LHCN-M2 (cell line): ENCODE measurements at regions not wholly inside any gene's neighbourhood (a gene's known extent, or its start where the extent isn't known, plus 50 kb on each side); places are given as distances from the start of the nearest gene placed in this dataset.

Experiments used
- DNase-seq: peaks from one replicate; pipeline ENCODE4 v3.0.0-alpha.2; 2012; ENCODE audit warnings: low read depth

DNA sequence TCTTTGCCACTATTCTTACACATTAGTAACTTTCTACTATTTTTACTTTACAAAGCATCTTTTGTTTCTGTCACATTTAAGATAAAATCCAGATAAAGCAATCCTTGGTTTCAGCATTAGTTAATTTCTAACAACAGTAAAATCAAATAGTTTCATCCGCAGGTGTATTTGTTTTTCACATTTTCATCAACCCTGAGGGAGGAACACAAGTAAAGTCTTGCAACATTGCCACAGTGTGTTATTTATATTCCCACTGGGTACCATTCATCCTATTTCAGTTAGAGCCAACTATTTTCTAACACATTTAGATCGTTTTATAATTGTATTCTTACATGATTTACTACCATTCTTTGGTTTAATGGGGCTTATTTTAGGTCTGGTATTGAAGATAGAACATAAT is 908.7 kb upstream of the CITED2 start:
- DNase-seq: no peak

DNA sequence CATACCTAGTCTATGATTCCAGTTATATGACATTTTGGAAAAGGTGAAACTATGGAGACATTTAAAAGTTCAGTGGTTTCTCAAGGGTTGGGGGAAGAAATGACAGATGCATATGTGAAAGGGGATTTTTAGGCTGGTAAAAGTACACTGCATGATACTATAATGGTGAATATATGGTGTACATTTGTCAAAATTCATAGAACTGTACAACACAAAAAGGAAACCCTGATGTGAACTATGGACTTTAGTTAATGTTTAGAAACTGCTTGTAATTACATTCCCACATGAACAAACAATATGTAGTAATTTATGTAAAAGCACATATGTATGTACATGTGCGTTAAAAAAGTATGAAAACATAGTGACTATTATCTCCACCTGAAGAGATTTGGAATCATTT is 907.3 kb upstream of the CITED2 start:
- no peak for DNase-seq

DNA sequence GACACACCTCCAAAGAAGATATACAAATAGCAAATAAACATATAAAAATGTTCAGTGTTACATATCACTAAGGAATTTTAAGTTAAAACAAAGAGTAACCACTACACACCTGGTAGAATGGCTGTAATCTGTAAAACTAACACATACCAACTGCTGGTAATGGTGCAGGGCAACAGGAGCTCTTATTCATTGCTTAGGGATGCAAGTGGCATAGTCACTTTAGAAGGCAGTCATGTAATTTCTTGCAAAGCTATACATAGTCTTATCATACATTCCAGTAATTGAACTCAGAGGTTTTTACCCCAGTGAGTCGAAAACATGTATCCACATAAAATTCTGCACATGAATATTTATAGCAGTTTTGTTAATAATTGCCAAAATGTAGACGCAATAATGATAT is 906.8 kb upstream of the CITED2 start:
- no peak for DNase-seq

GRCh38 chr6:140276719-140277118 is 902.3 kb upstream of the CITED2 start:
- DNase-seq: no peak

DNA sequence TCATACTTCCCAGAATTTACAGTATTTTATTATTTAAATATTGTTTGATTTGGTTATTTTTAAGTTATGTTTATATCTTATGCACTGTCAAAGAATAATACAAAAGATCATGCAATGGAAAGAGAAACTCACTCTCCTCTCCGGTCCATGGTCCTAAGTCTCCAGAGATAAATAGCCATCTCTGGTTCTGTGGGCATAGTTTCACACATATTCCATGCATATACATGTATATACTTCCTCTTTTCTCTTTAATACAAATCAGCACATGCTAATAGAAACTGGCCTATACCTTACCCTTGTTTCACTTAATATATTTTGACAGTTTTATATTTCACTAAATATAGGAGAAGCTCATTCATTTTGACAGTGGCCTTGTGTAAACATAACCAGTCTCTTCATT is 901.7 kb upstream of the CITED2 start:
- no peak for DNase-seq

DNA sequence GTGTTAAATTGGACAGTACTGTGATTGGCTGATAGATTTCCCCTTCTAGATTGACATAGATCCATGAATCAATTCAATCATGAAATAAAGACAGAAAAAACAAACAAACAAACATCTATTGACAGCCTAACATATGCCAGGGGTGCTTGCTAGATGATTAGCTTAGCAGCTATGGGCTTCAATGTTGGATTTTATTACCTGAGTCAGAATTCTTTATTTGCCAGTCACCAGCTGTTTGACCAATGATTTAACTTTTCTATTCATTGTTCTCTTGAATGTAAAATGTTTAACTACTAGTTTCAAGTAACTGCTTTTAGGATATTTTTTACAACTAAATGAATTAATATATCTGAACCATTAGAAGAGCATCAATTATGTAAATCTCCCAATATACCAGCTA is 901.3 kb upstream of the CITED2 start:
- peak; percentile 37 for DNase-seq

GRCh38 chr6:140274548-140274947 is 900.1 kb upstream of the CITED2 start:
- DNase-seq: no peak

DNA sequence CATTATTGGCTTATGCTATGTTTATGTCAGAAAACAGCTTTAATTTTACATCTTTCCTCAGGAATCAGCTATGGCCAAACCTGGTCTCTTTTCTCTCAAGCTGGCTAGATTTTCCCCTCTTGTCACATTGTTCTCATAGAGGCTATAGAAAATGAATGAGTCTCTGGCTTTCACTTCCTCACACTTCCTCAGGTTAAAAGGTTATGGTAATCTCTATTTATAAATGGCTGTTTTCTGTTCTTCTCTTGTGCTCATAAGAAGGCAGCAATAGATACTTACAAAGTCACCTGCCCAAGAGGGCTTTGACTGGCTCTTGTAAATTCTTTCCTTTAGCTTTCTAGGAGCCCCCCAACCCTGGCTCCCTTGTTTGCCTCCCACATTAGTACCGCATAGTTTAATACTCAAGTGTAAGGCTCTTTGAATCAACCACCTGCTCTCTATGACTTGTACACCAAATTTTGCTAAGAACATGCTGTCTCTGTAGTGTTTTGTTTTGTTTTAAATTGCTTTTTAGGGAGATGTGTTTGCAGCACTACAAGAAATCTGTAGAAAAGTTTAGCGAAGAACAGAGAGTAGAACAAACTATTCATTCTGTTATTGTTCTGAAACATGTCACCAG is 897.4 kb upstream of the CITED2 start:
- DNase-seq: no peak

DNA sequence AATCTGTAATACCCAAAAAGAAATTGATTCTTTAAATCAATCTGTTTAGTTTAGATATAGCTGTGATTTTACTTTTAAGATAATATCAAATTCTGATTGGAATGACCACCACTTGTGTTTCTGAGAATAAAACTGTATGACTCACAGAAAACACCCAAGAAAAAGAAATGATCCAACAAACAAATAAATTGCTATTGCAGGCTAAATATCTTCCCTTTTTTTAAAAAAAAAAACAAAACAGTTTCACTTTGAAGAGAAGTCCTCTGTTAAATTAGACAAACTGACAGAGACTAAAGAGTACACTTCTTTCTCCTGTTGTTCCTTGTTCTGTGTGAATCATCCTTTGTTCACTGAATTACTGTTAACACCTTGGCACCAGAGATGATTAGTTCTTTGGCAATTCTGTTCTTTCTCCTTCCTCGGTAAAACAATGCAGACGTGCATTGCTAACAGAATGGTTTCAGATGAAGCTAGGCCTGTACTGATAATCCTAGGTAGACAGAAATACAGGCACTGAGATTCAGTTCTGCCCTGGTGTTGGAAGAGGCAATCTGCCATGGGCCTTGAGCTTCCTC is 895.2 kb upstream of the CITED2 start:
- peak; percentile 45 for DNase-seq

DNA sequence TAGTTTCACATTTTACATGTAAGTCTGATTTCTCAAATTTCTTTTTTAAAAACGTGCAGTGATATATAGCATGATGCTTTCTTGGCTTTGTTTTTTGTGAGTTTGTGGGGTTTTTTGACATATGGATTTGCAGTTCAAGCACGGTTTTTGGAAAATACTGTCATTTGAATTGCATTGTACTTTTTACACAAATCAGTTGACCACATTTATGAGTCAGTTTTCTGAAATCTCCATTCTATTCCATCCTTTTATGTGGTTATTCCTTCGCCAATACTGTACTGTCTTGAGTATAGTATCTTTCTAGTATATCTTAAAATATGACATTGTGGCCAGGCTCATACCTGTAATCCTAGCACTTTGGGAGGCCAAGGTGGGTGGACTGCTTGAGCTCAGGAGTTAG is 890.0 kb upstream of the CITED2 start:
- peak; percentile 52 for DNase-seq

- DNase-seq: peak; percentile 33
Observed at GRCh38 chr6:140258302-140258701, 883.9 kb upstream of the CITED2 start.

GRCh38 chr6:140256248-140256647 is 881.8 kb upstream of the CITED2 start:
- DNase-seq: peak; percentile 38

DNA sequence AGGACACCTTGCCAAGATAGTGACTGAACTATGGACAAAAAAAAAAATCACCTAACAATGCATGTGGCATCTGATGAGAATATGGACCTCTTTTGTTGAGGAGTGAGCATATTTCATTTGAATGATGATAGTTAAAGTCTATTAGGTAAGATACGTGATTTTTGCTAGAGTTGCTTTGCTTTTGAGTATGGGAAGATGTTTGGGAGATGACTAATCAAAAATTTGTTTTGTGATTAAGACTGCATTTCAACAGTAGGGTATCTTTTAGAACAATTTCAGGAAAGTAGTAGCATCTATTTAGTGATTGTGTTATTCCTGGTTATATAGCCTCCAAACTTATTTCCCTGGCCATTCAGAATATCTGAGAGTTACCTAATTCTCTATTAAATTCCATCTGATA is 878.6 kb upstream of the CITED2 start:
- peak; percentile 41 for DNase-seq

- DNase-seq: no peak
Observed at GRCh38 chr6:140252099-140252498, 877.7 kb upstream of the CITED2 start.

DNA sequence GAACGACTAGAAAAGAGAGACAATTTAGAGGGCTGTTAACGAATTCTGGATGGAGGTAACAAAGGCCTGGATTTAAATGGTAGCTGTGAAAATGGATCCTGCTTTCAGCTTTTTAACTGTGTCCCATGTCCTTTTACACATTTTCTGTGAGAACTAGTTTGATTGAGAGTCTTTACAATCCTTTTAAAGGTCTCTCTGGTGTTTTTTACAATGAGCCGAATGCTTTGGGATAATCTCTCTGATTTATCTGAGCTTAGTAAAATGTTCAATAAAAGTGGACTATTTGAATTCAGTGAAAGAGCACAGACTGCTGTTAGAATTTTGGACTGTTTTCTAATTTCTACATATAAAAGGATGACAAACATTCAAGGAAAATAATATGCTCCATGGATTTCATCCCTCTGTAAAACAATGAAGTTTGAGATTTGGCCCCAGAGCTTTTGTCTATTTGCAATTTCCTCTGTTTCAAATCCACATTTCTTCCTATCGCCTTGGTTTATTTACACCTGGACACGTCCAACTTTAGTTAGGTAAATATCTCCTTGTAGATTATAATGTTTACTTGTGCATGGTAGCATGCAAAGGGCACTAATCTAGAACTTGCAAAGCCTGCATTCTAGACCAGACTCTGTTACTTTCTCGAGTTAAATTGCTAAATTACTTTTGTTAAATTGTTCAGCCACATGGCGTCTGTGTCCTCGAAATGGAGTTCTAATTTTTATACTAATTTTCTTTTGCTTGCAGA is 871.0 kb upstream of the CITED2 start:
- no peak for DNase-seq

GRCh38 chr6:140237251-140237650 is 862.8 kb upstream of the CITED2 start:
- no peak for DNase-seq

DNA sequence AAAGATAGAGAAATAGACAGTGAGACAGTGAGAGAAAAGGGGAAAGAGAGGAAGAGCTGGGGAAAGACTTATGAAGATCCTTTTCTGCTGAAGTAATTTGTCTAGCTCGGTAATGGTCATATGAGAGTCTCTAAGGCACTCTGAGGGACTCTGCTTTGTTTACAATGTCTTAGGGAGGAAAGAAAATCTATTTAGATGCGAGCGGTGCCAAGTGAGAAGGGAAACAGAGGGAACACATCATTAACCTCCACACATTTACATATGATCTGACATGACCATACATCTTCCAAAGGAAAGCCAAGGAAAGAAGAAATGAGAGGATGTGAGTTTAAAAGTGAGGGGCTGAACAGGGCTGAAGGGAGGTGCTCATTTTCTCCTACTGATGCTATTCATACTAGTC is 862.3 kb upstream of the CITED2 start:
- DNase-seq: no peak

GRCh38 chr6:140230282-140230681 is 855.8 kb upstream of the CITED2 start:
- no peak for DNase-seq

GRCh38 chr6:140228491-140228890 is 854.0 kb upstream of the CITED2 start:
- no peak for DNase-seq

DNA sequence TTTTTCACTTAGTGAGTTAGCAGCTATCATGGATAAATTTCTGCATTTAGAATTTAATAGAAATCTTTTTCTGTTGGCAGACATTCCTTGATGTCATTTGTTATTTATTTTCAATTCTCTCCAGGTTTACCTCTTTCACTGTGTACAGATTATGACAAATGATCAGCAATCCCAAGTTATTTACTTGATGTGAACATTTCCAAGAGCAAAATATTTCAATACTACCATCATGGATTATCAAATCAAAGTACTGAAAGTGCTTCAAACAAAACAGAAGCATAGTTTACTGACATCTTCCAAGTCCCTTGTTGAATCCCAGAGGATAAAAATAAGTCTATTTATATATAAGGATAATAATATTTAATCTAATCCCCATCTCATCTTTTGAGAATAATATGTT is 852.2 kb upstream of the CITED2 start:
- no peak for DNase-seq

DNA sequence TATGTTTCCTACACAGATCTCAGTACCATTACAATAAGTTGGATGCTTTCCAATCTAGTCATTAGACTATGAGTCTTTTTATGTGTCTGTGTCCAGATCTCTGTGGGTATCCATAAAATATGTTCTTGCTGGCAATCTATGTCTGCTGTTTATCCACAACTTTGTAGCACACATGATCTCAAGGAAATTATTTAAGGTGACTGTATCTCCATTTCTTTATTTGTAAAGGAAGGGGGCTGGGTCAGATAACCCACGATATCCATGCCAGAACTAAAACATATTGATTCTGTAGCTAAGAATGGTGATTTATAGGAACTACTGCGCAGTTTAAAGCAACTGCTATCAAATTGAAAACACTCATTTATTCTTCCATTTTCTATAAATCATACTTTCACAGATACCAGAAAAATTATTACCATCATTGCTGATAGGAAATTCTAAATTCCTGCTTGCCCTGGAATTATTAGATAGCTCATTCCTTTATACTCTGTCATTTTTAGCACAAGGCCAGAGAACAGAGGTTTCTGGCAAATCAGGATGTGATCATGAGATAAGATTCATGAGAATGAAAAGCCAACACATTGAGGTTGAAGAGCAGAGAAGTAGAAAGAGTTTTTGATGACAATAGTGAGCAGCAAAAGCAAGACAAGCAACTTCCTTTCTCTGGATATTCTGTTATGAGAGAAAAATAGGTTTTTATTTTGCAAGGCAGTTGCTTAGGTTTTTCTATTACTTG is 851.4 kb upstream of the CITED2 start:
- DNase-seq: peak; percentile 41

- DNase-seq: no peak
Observed at GRCh38 chr6:140217283-140217682, 842.8 kb upstream of the CITED2 start.

DNA sequence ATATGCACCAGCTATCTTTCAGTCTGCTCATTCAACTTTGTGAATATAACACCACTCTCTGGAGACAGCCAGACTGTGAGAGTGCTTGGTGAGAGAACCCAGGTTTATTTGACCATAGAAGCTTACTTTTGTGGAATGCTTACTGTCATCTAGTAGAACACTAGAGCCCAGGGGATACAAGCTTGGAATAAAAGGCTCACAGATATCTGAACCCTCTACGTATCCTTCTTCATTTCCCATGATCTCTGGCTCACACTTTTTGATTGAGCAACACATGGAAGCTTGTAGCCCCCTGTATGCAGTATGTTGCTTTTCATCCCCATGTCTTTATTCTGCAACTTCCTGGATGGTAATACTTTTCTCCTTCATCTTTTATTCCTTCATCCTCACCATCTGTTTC is 835.3 kb upstream of the CITED2 start:
- DNase-seq: no peak
